AML-193 (cell line): ENCODE measurements at regions not wholly inside any gene's neighbourhood (a gene's known extent, or its start where the extent isn't known, plus 50 kb on each side); places are given as distances from the start of the nearest gene placed in this dataset.

ENCODE experiments used
- DNase-seq, 2 experiments: peaks; one replicate each; lab custom pipeline; 2025; lab: John Stamatoyannopoulos, UW

GRCh38 chr20:19928328-19929011, 88.7 kb upstream of the NAA20 start:
- no peak for DNase-seq

GRCh38 chr20:19929012-19929360, 88.2 kb upstream of the NAA20 start:
- DNase-seq, result no peak

GRCh38 chr20:19929481-19930145, 87.5 kb upstream of the NAA20 start:
- no peak for DNase-seq

GRCh38 chr20:19930426-19930825, 86.7 kb upstream of the NAA20 start:
- DNase-seq, result no peak

- DNase-seq, result no peak
Observed at GRCh38 chr20:19932170-19932667, 84.9 kb upstream of the NAA20 start.

- DNase-seq, result peak; percentile 24 to 34
Observed at GRCh38 chr20:19934792-19935491, 82.2 kb upstream of the NAA20 start.

- DNase-seq, result no peak
Observed at GRCh38 chr20:19935842-19936241, 81.3 kb upstream of the NAA20 start.

GRCh38 chr20:19936466-19937200, 80.5 kb upstream of the NAA20 start:
- DNase-seq, result no peak

GRCh38 chr20:19937218-19937617, 79.9 kb upstream of the NAA20 start:
- DNase-seq, result no peak

GRCh38 chr20:19937651-19938420, 79.3 kb upstream of the NAA20 start:
- DNase-seq, result peak; percentile 13 to 59

GRCh38 chr20:19938421-19939090, 78.6 kb upstream of the NAA20 start:
- no peak for DNase-seq

GRCh38 chr20:19940988-19941460, 76.1 kb upstream of the NAA20 start:
- DNase-seq, result no peak

GRCh38 chr20:19942611-19943010, 74.6 kb upstream of the NAA20 start:
- DNase-seq, result no peak

GRCh38 chr20:19943061-19943521, 74.1 kb upstream of the NAA20 start:
- DNase-seq, result peak; percentile 36 to 49

GRCh38 chr20:19944772-19945459, 72.2 kb upstream of the NAA20 start:
- no peak for DNase-seq

GRCh38 chr20:19945732-19946670, 71.2 kb upstream of the NAA20 start:
- no peak for DNase-seq

- DNase-seq, result no peak
Observed at GRCh38 chr20:19947611-19948264, 69.4 kb upstream of the NAA20 start.

- DNase-seq, result no peak
Observed at GRCh38 chr20:19949195-19949867, 67.8 kb upstream of the NAA20 start.
